ENCODE measurements at regions not wholly inside any gene's neighbourhood (a gene's known extent, or its start where the extent isn't known, plus 50 kb on each side); places are given as distances from the start of the nearest gene placed in this dataset.
"Not testable (repeated sequence)": the region's sequence is repeated elsewhere in the genome, so short reads cannot be mapped to it uniquely, and the experiment has no call there.

GRCh38 chr2:58598171-58598570, 357.0 kb upstream of the FANCL start:
- no peak overlapping the region for H3K27ac ChIP-seq (ENCODE audit: low read length)
- no peak overlapping the region for H2AFZ ChIP-seq (ENCODE audit: low read depth, low read length)
- no peaks in the 10 kb centered on the region for H3K4me1 ChIP-seq (ENCODE audit: low read length)
- no peak overlapping the region for H3K4me2 ChIP-seq (ENCODE audit: low read length)
- TF ChIP-seq EZH2phosphoT487 (IDR thresholded peaks at IDR 0.05; ENCODE audit: low read depth) (no peak), CTCF (IDR thresholded peaks at IDR 0.05; ENCODE audit: low read depth, low read length) (no peak)
- H3K9ac ChIP-seq (ENCODE audit: low read length) = no peak overlapping the region
- no peaks in the 10 kb centered on the region for H3K9me3 ChIP-seq (ENCODE audit: insufficient read depth, low read length)
- H3K4me3 ChIP-seq (ENCODE audit: low read length) = no peak overlapping the region
- H3K36me3 ChIP-seq (replicated peaks; ENCODE audit: low read depth, low read length) = no peaks in the 10 kb centered on the region
- no peaks in the 10 kb centered on the region for H4K20me1 ChIP-seq (ENCODE audit: insufficient read depth, low read length)
- no peaks in the 10 kb centered on the region for H3K79me2 ChIP-seq (ENCODE audit: low read length)
- no peaks in the 10 kb centered on the region for H3K27me3 ChIP-seq (ENCODE audit: low read depth, low read length)

GRCh38 chr2:58595714-58596113, 354.6 kb upstream of the FANCL start:
- Histone ChIP-seq H3K4me3 (ENCODE audit: low read length) (no peak overlapping the region), H3K4me2 (ENCODE audit: low read length) (no peak overlapping the region), H4K20me1 (ENCODE audit: insufficient read depth, low read length) (no peaks in the 10 kb centered on the region), H3K79me2 (ENCODE audit: low read length) (no peaks in the 10 kb centered on the region), H2AFZ (ENCODE audit: low read depth, low read length) (no peak overlapping the region), H3K36me3 (replicated peaks; ENCODE audit: low read depth, low read length) (no peaks in the 10 kb centered on the region), H3K27me3 (ENCODE audit: low read depth, low read length) (no peaks in the 10 kb centered on the region), H3K9ac (ENCODE audit: low read length) (no peak overlapping the region), H3K9me3 (ENCODE audit: insufficient read depth, low read length) (no peaks in the 10 kb centered on the region), H3K27ac (ENCODE audit: low read length) (no peak overlapping the region), H3K4me1 (ENCODE audit: low read length) (no peaks in the 10 kb centered on the region)
- no peak for TF ChIP-seq CTCF (IDR thresholded peaks at IDR 0.05; ENCODE audit: low read depth, low read length)
- TF ChIP-seq EZH2phosphoT487 (IDR thresholded peaks at IDR 0.05; ENCODE audit: low read depth) = no peak

GRCh38 chr2:58594762-58595161, 353.6 kb upstream of the FANCL start:
- H3K27ac ChIP-seq (ENCODE audit: low read length) = no peak overlapping the region
- no peak overlapping the region for H3K9ac ChIP-seq (ENCODE audit: low read length)
- H3K27me3 ChIP-seq (ENCODE audit: low read depth, low read length) = no peaks in the 10 kb centered on the region
- no peak overlapping the region for H2AFZ ChIP-seq (ENCODE audit: low read depth, low read length)
- H3K4me3 ChIP-seq (ENCODE audit: low read length) = no peak overlapping the region
- H4K20me1 ChIP-seq (ENCODE audit: insufficient read depth, low read length) = no peaks in the 10 kb centered on the region
- H3K4me2 ChIP-seq (ENCODE audit: low read length) = no peak overlapping the region
- H3K9me3 ChIP-seq (ENCODE audit: insufficient read depth, low read length) = no peaks in the 10 kb centered on the region
- H3K4me1 ChIP-seq (ENCODE audit: low read length) = no peaks in the 10 kb centered on the region
- no peaks in the 10 kb centered on the region for H3K79me2 ChIP-seq (ENCODE audit: low read length)
- TF ChIP-seq EZH2phosphoT487 (IDR thresholded peaks at IDR 0.05; ENCODE audit: low read depth) (no peak), CTCF (IDR thresholded peaks at IDR 0.05; ENCODE audit: low read depth, low read length) (no peak)
- no peaks in the 10 kb centered on the region for H3K36me3 ChIP-seq (replicated peaks; ENCODE audit: low read depth, low read length)

- 0 out of 2 replicates have a peak, but pooled peaks cover under 1% of the 10 kb centered on the region for H3K27me3 ChIP-seq (ENCODE audit: low read depth, low read length)
- H3K9ac ChIP-seq (ENCODE audit: low read length) = no peak overlapping the region
- no peak overlapping the region for H3K4me2 ChIP-seq (ENCODE audit: low read length)
- H3K9me3 ChIP-seq (ENCODE audit: insufficient read depth, low read length) = no peaks in the 10 kb centered on the region
- no peaks in the 10 kb centered on the region for H3K36me3 ChIP-seq (replicated peaks; ENCODE audit: low read depth, low read length)
- H3K4me3 ChIP-seq (ENCODE audit: low read length) = no peak overlapping the region
- no peaks in the 10 kb centered on the region for H3K79me2 ChIP-seq (ENCODE audit: low read length)
- no peak overlapping the region for H2AFZ ChIP-seq (ENCODE audit: low read depth, low read length)
- no peak for TF ChIP-seq CTCF (IDR thresholded peaks at IDR 0.05; ENCODE audit: low read depth, low read length)
- TF ChIP-seq EZH2phosphoT487 (IDR thresholded peaks at IDR 0.05; ENCODE audit: low read depth) = no peak
- H3K4me1 ChIP-seq (ENCODE audit: low read length) = no peaks in the 10 kb centered on the region
- H4K20me1 ChIP-seq (ENCODE audit: insufficient read depth, low read length) = no peaks in the 10 kb centered on the region
- H3K27ac ChIP-seq (ENCODE audit: low read length) = no peak overlapping the region
Measured at GRCh38 chr2:58594175-58594574, 353.1 kb upstream of the FANCL start.

- H3K9ac ChIP-seq (ENCODE audit: low read length); H3K27ac ChIP-seq (ENCODE audit: low read length); H3K4me3 ChIP-seq (ENCODE audit: low read length); H2AFZ ChIP-seq (ENCODE audit: low read depth, low read length); H4K20me1 ChIP-seq (ENCODE audit: insufficient read depth, low read length); H3K4me1 ChIP-seq (ENCODE audit: low read length); H3K4me2 ChIP-seq (ENCODE audit: low read length); H3K79me2 ChIP-seq (ENCODE audit: low read length); H3K27me3 ChIP-seq (ENCODE audit: low read depth, low read length); H3K36me3 ChIP-seq (replicated peaks; ENCODE audit: low read depth, low read length); H3K9me3 ChIP-seq (ENCODE audit: insufficient read depth, low read length): not testable (repeated sequence)
Measured at GRCh38 chr2:58586178-58586577, 345.1 kb upstream of the FANCL start.

Data from OCI-LY3 (cell line).